WTC11 (cell line): ENCODE measurements at regions not wholly inside any gene's neighbourhood (a gene's known extent, or its start where the extent isn't known, plus 50 kb on each side); places are given as distances from the start of the nearest gene placed in this dataset.

Source experiments
- CTCF ChIP-seq: fragments of 200-600 bp; IDR thresholded peaks from 2 replicates; pipeline ENCODE4 v1.8.0; 2022; ENCODE audit warnings: antibody characterized with exemption
- JUN ChIP-seq: sonication (generic); formaldehyde crosslinking; IDR thresholded peaks from 2 replicates; pipeline ENCODE4 v1.8.0; 2023; ENCODE audit warnings: mild to moderate bottlenecking, missing genetic modification reagents
- MLX ChIP-seq: sonication (generic); formaldehyde crosslinking; IDR thresholded peaks from 2 replicates; pipeline ENCODE4 v1.8.1; 2023; ENCODE audit warnings: mild to moderate bottlenecking, missing genetic modification reagents, moderate library complexity
- NFE2L1 ChIP-seq: sonication (generic); formaldehyde crosslinking; IDR thresholded peaks from 2 replicates; pipeline ENCODE4 v1.8.1; 2023; ENCODE audit warnings: missing genetic modification reagents
- PRRX2 ChIP-seq: fragments of 250-450 bp; sonication (Bioruptor Pico); IDR thresholded peaks from 2 replicates; pipeline ENCODE4 v1.8.0; 2021; ENCODE audit warnings: mild to moderate bottlenecking
- SP1 ChIP-seq: sonication (generic); formaldehyde crosslinking; conservative IDR thresholded peaks from 2 replicates; pipeline ENCODE4 v1.8.1; 2022; ENCODE audit warnings: missing genetic modification reagents

GRCh38 chr4:125105561-125105960, 209.2 kb upstream of the FAT4 start:
- TF ChIP-seq SP1: no peak
- no peak for TF ChIP-seq CTCF
- no peak for TF ChIP-seq PRRX2 (CRISPR knock-in tag)
- no peak for TF ChIP-seq MLX (CRISPR knock-in tag)
- no peak for TF ChIP-seq NFE2L1
- no peak for TF ChIP-seq JUN (CRISPR knock-in tag)
